Transverse colon (tissue), 4 donors: ENCODE measurements at regions not wholly inside any gene's neighbourhood (a gene's known extent, or its start where the extent isn't known, plus 50 kb on each side); places are given as distances from the start of the nearest gene placed in this dataset.
"Not testable (repeated sequence)": the region's sequence is repeated elsewhere in the genome, so short reads cannot be mapped to it uniquely, and the experiment has no call there.

Experiments used
- DNase-seq: peaks from one replicate; pipeline ENCODE4 v3.0.0-alpha.2; 2019
- H3K27ac ChIP-seq, 4 donors: fragments of 200-600 bp; sonication (generic); 2 replicates each; pipeline ENCODE4 v1.5.1; 2016 to 2018; ENCODE audit warnings: inconsistent platforms in 4 of 4
- H3K27me3 ChIP-seq: fragments of 200-600 bp; sonication (generic); 2 replicates; pipeline ENCODE4 v1.5.1; 2017; ENCODE audit warnings: inconsistent platforms
- H3K36me3 ChIP-seq, 4 donors: fragments of 200-600 bp; sonication (generic); 2 replicates each; pipeline ENCODE4 v1.5.1; 2017 to 2019; ENCODE audit warnings: inconsistent platforms in 4 of 4
- H3K4me1 ChIP-seq, 4 donors: fragments of 200-600 bp; sonication (generic); 2 replicates each; pipeline ENCODE4 v1.5.1; 2017 to 2020; ENCODE audit warnings: inconsistent platforms in 4 of 4
- H3K4me3 ChIP-seq, 4 donors: fragments of 200-600 bp; sonication (generic); 1 replicate in 1 of 4; 2 replicates in 3 of 4; pipeline versions ENCODE4 v1.5.1 to v1.6.1; 2017 to 2019; ENCODE audit warnings: inconsistent platforms in 4 of 4
- H3K9me3 ChIP-seq, 2 donors: fragments of 200-600 bp; sonication (generic); 2 replicates each; pipeline ENCODE4 v1.5.1; 2017 to 2019; ENCODE audit warnings: inconsistent platforms in 2 of 2
- CTCF ChIP-seq, 5 experiments: fragments of 200-600 bp in 3 of 5; fragments of 450-650 bp in 2 of 5; sonication (generic) in 3 of 5; IDR thresholded peaks; 1 replicate in 2 of 5; 2 replicates in 3 of 5; pipeline ENCODE4 v1.5.1; 2016 to 2017; ENCODE audit warnings: antibody characterized with exemption in 5 of 5, inconsistent platforms in 3 of 5, mild to moderate bottlenecking in 2 of 5, moderate library complexity in 1 of 5
- POLR2A ChIP-seq: fragments of 450-650 bp; IDR thresholded peaks from one replicate; pipeline ENCODE4 v1.6.1; 2016; ENCODE audit warnings: antibody characterized with exemption, mild to moderate bottlenecking, moderate library complexity
- WGBS, 2 donors: methylation state at CpG; one replicate each; pipeline ENCODE4 v1.1.5; 2018; ENCODE audit warnings: low coverage in 1 of 2; 5-methylcytosine and 5-hydroxymethylcytosine counted together
- in situ Hi-C, 4 donors: fragments of 200-750 bp; cut with MboI; loops; one replicate each; pipeline versions ENCODE4 v1.15.0 to v1.15.1; 2017; ENCODE audit warnings: low sequenced_read_pairs in 3 of 4, low pct_ligation_motif_present in 1 of 4, low pct_unique_long_range_greater_than_20kb in 1 of 4
- intact Hi-C: fragments of 100-400 bp; cut with DNase I; formaldehyde crosslinking; loops from one replicate; pipeline ENCODE4 v1.15.1; 2023; ENCODE audit warnings: low total_unique reads

- Histone ChIP-seq H3K27me3 (peaks cover 11% of the 10 kb centered on the region), H3K36me3 (no peaks in the 10 kb centered on the region), H3K9me3 (no peaks in the 10 kb centered on the region), H3K4me3 (no peak overlapping the region), H3K4me1 (peaks cover 0 to under 1% (median 0%) of the 10 kb centered on the region in 4 donors), H3K27ac (no peak overlapping the region)
- in situ Hi-C loops (loop anchor here in 2 of 4 donors (10.0 kb wide), 1 partner anchor 102 kb away; no protein-coding TSS in a partner anchor), intact Hi-C loops (no loop called here)
- no peak for DNase-seq
- TF ChIP-seq CTCF (IDR thresholded peaks at IDR 0.05), result no peak
- no peak for TF ChIP-seq POLR2A
- whole genome bisulfite sequencing, 2 donors, result 52 to 59% methylated on average over 5 to 8 of the region's 8 CpGs
These were observed 62.3 kb downstream of the ADCYAP1 start for GRCh38 chr18:966759-967576.

- H3K27me3 ChIP-seq, DNase-seq, intact Hi-C loops, H3K9me3 ChIP-seq, H3K27ac ChIP-seq, H3K36me3 ChIP-seq, H3K4me1 ChIP-seq, H3K4me3 ChIP-seq: not testable (repeated sequence)
- in situ Hi-C loops, result loop anchor here in 2 of 4 donors (10.0 kb wide), 1 partner anchor 104 kb away; no protein-coding TSS in a partner anchor
- WGBS, 2 donors, result 67 to 87% methylated on average over 1 of the region's 1 CpG
These were observed 64.2 kb downstream of the ADCYAP1 start for GRCh38 chr18:968910-969309.

DNA sequence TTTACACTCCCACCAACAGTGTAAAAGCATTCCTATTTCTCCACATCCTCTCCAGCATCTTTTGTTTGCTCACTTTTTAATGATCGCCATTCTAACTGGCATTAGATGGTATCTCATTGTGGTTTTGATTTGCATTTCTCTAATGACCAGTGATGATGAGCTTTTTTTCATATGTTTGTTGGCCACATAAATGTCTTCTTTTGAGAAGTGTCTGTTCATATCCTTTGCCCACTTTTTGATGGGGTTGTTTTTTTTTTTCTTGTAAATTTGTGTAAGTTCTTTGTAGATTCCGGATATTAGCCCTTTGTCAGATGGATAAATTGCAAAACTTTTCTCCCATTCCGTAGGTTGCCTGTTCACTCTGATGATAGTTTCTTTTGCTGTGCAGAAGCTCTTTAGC is 64.6 kb downstream of the ADCYAP1 start:
- H3K27ac ChIP-seq, H3K36me3 ChIP-seq, intact Hi-C loops, H3K4me3 ChIP-seq, H3K4me1 ChIP-seq, DNase-seq, H3K27me3 ChIP-seq, H3K9me3 ChIP-seq: not testable (repeated sequence)
- in situ Hi-C loops, result loop anchor here in 2 of 4 donors (10.0 kb wide), 1 partner anchor 105 kb away; no protein-coding TSS in a partner anchor
- WGBS, 2 donors, result 78 to 89% methylated on average over 3 of the region's 3 CpGs

GRCh38 chr18:974606-975005 is 69.9 kb downstream of the ADCYAP1 start:
- H3K27me3 ChIP-seq, H3K4me1 ChIP-seq, H3K27ac ChIP-seq, intact Hi-C loops, DNase-seq, in situ Hi-C loops, H3K36me3 ChIP-seq, H3K9me3 ChIP-seq, H3K4me3 ChIP-seq: not testable (repeated sequence)
- 40 to 83% methylated on average over 1 to 6 of the region's 6 CpGs for WGBS, 2 donors

GRCh38 chr18:976393-977128 is 71.9 kb downstream of the ADCYAP1 start:
- in situ Hi-C loops, intact Hi-C loops: not testable (repeated sequence)
- 70 to 90% methylated on average over 5 to 25 of the region's 37 CpGs for WGBS, 2 donors

DNA sequence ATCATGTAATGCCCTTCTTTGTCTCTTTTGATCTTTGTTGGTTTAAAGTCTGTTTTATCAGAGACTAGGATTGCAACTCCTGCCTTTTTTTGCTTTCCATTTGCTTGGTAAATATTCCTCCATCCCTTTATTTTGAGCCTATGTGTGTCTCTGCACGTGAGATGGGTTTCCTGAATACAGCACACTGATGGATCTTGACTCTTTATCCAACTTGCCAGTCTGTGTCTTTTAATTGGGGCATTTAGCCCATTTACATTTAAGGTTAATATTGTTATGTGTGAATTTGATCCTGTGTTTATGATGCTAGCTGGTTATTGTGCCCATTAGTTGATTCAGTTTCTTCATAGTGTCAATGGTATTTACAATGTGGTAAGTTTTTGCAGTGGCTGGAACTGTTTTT is 72.7 kb downstream of the ADCYAP1 start:
- H3K4me3 ChIP-seq, H3K27ac ChIP-seq, in situ Hi-C loops, intact Hi-C loops, DNase-seq, H3K4me1 ChIP-seq, H3K36me3 ChIP-seq, H3K27me3 ChIP-seq, H3K9me3 ChIP-seq: not testable (repeated sequence)
- 44 to 67% methylated on average over 1 of the region's 1 CpG for WGBS, 2 donors

More at GRCh38 chr18:976393-977128, 71.9 kb downstream of the ADCYAP1 start:
- H3K9me3 ChIP-seq, H3K4me1 ChIP-seq, H3K4me3 ChIP-seq, H3K27me3 ChIP-seq, H3K27ac ChIP-seq, H3K36me3 ChIP-seq, DNase-seq: not testable (repeated sequence)

DNA sequence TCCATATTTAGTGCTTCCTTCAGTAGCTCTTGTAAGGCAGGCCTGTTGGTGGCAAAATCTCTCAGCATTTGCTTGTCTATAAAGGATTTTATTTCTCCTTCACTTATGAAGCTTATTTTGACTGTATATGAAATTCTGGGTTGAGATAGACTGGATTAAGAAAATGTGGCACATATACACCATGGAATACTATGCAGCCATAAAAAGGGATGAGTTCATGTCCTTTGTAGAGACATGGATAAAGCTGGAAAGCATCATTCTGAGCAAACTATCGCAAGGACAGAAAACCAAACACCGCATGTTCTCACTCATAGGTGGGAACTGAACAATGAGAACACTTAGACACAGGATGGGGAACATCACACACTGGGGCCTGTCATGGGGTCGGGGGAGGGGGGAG is 73.1 kb downstream of the ADCYAP1 start:
- H3K4me1 ChIP-seq, H3K9me3 ChIP-seq, H3K4me3 ChIP-seq, H3K27ac ChIP-seq, H3K27me3 ChIP-seq, H3K36me3 ChIP-seq, intact Hi-C loops, DNase-seq, in situ Hi-C loops: not testable (repeated sequence)
- 79% methylated on average over 3 of the region's 3 CpGs; no CpG with 5 or more reads in 1 of the 2 donors for WGBS, 2 donors
